AG10803 (cell line): ENCODE measurements at regions not wholly inside any gene's neighbourhood (a gene's known extent, or its start where the extent isn't known, plus 50 kb on each side); places are given as distances from the start of the nearest gene placed in this dataset.

Source experiments
- DNase-seq: peaks from one replicate; pipeline ENCODE4 v3.0.0; 2010; ENCODE audit warnings: low read depth
- H3K4me3 ChIP-seq: 2 replicates; pipeline ENCODE4 v1.5.1; 2011; ENCODE audit warnings: mild to moderate bottlenecking, low read length, control low read depth
- TF ChIP-seq, protein P1 (sequence below): conservative IDR thresholded peaks from 2 replicates; pipeline ENCODE4 v1.5.1; 2011; ENCODE audit warnings: mild to moderate bottlenecking, low read length, control low read depth, inconsistent platforms

DNA sequence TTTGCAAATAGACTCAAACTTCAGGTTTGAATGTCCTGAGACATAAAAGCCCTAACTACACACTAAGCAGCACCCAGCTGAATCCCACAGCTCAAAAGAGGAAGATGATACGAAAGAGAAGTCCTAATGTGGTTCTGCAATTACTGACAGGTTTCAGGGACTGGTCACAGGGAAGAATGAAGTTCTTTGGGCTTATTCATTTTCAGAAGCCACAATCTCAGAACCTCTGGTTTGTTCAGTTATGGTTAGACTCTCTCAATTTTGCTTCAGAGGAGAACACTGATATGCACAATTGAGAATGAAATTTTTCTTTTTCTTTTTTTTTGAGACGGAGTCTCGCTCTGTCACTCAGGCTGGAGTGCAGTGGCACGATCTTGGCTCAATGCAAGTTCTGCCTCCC is 94.6 kb upstream of the FAM180A start:
- no peak for DNase-seq
- H3K4me3 ChIP-seq = no peak overlapping the region
- TF ChIP-seq, protein P1, sequence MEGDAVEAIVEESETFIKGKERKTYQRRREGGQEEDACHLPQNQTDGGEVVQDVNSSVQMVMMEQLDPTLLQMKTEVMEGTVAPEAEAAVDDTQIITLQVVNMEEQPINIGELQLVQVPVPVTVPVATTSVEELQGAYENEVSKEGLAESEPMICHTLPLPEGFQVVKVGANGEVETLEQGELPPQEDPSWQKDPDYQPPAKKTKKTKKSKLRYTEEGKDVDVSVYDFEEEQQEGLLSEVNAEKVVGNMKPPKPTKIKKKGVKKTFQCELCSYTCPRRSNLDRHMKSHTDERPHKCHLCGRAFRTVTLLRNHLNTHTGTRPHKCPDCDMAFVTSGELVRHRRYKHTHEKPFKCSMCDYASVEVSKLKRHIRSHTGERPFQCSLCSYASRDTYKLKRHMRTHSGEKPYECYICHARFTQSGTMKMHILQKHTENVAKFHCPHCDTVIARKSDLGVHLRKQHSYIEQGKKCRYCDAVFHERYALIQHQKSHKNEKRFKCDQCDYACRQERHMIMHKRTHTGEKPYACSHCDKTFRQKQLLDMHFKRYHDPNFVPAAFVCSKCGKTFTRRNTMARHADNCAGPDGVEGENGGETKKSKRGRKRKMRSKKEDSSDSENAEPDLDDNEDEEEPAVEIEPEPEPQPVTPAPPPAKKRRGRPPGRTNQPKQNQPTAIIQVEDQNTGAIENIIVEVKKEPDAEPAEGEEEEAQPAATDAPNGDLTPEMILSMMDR = no peak

DNA sequence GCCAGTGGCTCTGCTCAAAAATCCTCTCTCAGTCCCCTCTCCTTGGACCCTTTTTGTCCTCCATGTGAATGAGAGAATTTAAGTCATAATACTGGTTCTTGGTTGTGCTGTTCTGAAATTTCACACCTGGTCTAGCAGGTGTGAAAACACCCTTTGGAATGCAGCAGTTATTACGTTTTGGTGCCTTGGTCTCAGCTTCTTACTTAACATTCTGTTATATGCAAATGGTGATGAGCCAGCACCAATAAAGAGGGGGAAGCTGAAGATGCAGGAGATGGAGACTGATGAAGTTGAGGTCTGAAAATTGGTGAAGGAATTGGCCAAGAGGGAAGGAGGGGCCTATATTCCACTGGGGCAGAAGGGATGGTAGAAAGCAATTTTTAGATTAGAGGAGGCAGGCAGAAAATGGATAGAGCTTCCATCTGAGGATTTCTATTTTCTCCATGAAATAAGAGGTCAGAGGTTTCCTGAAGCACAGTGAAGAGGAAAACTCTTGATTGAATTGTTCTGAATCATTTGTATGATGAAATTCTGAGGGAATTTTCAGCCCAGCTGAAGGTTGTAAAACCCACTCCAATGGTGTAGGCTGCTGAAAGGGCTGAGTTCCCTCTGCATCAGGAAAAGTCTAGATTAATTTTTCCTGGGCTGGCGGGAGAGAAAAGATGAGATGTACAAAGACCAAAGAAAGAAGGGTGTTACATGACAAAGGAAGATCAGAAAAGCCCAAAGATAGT is 94.0 kb upstream of the FAM180A start:
- DNase-seq = peak; percentile 11
- no peak overlapping the region for H3K4me3 ChIP-seq
- TF ChIP-seq, protein P1 = no peak

DNA sequence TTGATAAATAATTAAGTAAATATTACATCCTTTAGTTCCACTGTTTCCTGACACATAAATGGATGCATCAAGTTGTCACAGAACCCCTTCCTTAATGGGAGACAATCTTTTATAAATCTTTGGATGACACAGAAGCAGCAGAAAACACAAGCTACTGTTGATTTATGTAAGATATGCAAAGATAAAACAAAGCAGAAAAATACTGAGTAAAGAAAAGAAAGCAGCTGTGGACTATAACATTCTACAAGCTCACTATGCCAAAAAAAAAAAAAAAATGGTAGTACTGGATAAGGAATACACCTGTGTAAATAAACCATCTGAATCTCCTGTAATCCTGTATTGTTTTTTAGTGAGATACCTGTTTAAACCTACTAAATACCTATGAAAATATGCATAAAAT is 92.0 kb upstream of the FAM180A start:
- no peak for DNase-seq
- TF ChIP-seq, protein P1 = no peak
- no peak overlapping the region for H3K4me3 ChIP-seq

GRCh38 chr7:135837675-135838074 is 89.1 kb upstream of the FAM180A start:
- DNase-seq = no peak
- no peak overlapping the region for H3K4me3 ChIP-seq
- TF ChIP-seq, protein P1 = no peak

- no peak overlapping the region for H3K4me3 ChIP-seq
- DNase-seq = no peak
- TF ChIP-seq, protein P1 = no peak
Measured at GRCh38 chr7:135834266-135834665, 85.7 kb upstream of the FAM180A start.

- TF ChIP-seq, protein P1 = no peak
- no peak for DNase-seq
- no peak overlapping the region for H3K4me3 ChIP-seq
Measured at GRCh38 chr7:135833642-135834041, 85.0 kb upstream of the FAM180A start.

DNA sequence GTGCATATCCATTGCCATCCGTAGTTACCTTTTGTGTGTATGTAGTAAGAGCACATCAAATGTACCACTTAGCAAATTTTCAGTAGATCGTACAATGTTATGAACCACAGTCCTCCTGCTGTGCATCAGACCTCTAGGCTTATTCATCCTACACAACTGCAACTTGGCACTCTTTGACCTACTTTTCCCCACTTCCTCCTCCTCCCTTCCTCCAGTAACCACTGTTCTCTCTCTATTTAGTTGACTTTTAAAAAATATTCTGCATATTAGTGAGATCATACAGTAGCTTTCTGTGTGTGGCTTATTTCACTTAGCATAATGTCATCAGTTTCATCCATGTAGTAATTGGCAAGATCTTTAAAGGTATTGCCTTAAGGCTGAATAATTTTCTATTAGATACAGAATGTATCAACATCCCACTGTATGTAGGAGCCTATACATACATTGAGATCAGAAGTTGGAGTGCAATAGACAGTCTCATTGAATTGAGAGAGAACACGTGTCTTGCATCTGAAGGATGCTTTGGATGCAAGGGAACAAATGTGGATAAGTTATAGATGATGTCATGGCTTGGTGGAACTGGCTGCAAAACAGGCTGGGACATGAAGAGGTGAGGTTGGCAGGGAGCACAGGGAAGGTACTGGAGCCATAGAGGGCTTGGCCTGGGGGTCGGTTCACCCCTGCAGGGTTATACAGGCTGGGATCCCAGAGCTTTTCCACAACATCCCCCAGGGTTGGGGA is 83.0 kb upstream of the FAM180A start:
- H3K4me3 ChIP-seq = no peak overlapping the region
- TF ChIP-seq, protein P1 = no peak
- no peak for DNase-seq
